GM18867 (cell line): ENCODE measurements at regions not wholly inside any gene's neighbourhood (a gene's known extent, or its start where the extent isn't known, plus 50 kb on each side); places are given as distances from the start of the nearest gene placed in this dataset.
"Not testable (repeated sequence)": the region's sequence is repeated elsewhere in the genome, so short reads cannot be mapped to it uniquely, and the experiment has no call there.

Experiments
- ATAC-seq: cut with Tn5 transposase; IDR thresholded peaks from one replicate; pipeline ENCODE4 v1.9.1; 2021; ENCODE audit warnings: mild to moderate bottlenecking, moderate library complexity; ENCODE audit not compliant: unreplicated experiment

DNA sequence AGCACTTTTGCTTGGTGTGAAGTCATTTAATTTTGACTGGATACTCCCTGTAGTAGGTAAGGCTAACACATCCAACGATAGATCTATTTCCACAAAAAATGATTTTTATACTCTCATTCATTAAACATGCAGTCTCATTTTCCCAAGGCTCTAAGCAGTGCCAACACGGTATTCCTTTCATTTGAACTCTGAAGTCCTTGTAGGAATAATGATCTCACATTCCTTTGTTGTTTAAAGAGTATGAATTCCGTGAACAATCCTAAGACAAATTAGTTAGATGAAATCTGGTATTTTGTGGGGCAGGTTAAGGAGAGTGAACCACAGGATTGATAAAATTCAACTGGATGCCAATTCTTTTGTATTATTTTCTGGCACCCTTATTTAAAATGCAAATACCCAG lies 66.6 kb downstream of the LACC1 start:
- no peak for ATAC-seq

DNA sequence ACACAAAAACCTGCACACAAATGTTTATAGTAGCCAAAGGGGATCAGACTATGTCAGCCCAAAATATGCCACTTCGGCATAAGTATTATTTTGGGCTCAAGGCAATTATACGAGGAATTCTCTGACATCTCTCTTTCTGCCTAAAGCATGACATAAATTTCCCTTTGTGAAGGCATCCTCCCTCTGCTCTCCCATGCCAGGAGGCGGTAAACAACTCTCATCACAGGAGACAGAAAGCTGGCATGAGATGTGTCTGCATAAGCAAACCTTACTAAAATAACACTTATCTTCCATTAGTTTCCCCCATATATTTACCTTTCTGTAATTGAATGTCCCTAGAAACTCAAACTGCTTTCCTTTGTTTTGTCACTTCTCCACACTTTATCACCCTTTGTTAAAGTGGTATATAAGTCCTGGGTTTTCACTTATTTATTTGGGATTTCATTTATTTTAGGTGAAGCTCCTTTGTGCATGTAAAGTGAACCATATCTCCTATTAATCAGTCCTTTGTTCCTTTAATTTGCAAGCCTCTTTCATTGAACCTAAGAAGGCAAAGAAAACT lies 68.3 kb downstream of the LACC1 start:
- ATAC-seq: no peak

DNA sequence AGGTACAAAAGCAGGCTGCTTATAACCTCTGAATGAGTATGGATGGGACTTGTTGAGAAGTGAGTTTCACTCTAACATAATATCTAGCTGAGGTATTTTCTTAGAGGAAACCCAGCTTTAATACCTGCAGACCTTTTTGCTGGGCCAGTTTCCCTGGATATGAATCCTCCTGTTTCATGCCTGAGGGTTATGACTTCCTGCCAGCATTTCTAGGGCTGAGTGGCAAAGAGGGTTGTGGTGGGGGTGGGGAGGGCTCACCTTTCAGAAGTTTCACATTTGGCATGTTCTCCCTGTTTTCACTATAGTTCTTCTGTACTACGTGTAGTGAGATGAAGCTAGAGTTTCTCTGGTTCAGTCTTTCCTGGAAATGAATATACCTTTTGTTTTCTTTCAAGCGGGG lies 73.7 kb downstream of the LACC1 start:
- no peak for ATAC-seq

DNA sequence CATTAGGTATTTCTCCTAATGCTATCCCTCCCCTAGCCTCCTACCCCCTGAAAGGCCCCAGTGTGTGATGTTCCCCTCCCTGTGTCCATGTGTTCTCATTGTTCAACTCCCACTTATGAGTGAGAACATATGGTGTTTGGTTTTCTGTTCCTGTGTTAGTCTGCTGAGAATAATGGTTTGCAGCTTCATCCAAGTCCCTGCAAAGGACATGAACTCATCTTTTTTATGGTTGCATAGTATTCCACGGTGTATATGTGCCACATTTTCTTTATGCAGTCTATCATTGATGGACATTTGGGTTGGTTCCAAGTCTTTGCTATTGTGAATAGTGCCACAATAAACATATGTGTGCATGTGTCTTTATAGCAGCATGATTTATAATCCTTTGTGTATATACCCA lies 77.3 kb downstream of the LACC1 start:
- not testable (repeated sequence) for ATAC-seq

DNA sequence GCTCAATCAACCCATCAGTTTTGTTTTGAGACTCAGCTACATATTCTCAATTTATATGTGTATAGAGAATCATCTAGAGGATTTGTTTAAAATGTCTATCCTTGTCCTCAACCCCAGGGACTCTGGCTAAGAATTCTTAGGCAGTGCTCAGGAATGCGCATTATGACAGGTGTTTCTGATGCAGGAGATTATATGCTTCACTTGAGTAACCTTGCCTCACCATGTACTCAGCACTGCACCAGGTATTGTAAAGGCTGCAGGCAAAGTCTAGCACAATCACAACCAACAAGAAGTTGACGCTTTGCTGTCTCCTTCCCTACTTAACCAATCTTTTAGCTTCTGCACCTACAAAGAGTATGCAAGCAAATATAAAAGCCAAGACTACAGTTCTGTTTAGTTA lies 79.6 kb downstream of the LACC1 start:
- no peak for ATAC-seq

DNA sequence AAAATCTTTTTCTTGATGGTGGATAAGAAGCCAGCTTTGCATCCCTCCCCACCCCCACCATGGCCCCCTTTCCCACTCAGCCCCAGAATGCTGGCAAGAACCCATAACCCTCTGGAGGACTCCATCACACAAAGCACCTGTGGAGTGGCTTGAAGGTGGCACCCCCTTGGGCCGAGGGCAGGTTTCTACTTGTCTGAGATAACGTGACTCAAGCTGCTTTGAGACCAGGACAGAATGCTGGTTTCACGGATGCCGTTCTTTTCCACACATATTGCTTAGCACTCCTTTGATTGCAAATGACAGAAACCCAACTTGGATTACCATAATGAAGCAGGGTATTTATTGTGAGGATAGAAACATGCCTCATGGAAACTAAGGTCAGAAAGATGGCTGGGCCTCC lies 82.2 kb downstream of the LACC1 start:
- ATAC-seq: no peak

DNA sequence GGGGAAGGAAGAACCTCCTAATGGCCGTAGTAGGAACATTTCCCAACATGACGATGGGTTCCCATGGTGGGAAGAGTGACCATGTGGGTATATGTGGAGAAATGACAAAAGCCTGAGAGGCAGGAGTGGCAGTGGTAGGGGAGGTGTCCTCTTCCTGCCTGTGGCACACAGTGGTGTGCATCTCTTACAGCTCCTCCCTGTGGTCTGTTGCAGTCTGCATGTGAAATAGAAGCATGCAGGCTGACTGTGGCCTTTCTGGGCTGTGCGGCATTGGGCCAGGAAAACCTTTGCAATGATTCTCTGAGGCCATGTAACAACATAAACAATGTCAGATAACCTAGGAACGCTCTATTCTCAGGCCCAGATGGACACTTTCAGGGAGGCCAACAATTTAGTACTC lies 84.0 kb downstream of the LACC1 start:
- ATAC-seq: no peak

DNA sequence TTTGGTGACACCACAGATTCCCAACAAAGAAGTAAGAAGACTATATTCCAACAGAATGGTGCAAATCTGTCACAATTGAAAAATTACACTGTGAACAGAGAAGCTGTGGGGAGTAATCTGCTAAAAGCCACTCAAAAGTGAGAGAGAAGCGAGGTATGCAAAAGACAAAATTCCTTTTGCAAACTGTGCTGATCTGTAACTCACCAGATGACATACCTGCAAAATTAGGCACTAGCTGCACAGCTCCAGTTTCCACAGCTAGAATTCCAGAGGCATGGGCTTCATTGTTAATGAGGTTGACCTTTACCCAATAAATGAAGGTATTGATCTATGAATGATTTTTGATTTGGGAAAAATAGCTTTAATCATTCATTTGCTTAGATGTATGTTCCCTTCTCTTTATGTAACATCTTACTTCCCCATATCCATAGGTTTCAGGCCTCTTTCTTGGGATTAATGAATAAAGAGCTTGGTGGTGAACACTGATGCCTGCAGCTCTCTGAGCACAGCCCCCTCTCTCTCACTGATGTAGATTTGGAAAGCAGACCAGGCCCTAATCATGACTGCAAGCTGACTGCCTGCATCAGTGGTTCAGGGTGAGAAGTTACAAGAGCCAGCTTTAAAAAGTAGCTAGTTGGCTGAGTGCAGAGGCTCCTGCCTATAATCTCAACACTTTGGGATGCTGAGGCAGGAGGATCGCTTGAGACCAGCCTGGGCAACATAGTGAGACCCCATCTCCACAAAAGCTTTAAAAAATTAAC lies 85.2 kb downstream of the LACC1 start:
- no peak for ATAC-seq

DNA sequence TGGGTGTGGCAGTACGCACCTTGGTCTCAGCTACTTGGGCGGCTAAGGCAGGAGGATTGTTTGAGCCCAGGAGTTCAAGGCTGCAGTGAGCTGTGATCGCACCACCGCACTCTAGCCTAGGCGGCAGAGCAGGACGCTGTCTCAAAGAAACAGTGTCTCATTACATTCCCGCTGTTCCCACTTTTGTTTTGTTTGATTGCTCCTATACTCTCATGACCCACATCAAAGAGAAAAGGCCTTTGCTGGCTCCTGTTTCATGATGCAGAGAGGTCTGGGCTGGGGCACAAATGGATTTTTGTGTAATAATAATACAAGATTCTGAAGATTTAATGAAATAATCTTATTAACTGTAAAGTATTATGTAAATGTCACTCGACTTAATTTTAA lies 85.7 kb downstream of the LACC1 start:
- no peak for ATAC-seq

DNA sequence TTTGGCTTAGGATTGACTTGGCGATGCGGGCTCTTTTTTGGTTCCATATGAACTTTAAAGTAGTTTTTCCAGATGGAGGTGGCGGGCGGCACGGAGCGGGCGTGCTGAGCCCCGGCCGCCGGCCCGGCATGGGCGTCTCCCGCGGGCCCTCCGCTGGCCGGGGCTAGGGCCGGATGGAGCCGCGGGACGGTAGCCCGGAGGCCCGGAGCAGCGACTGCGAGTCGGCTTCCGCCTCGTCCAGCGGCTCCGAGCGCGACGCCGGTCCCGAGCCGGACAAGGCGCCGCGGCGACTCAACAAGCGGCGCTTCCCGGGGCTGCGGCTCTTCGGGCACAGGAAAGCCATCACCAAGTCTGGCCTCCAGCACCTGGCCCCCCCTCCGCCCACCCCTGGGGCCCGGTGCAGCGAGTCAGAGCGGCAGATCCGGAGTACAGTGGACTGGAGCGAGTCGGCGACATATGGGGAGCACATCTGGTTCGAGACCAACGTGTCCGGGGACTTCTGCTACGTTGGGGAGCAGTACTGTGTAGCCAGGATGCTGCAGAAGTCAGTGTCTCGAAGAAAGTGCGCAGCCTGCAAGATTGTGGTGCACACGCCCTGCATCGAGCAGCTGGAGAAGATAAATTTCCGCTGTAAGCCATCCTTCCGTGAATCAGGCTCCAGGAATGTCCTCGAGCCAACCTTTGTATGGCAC lies 88.7 kb downstream of the LACC1 start:
- ATAC-seq: not testable (repeated sequence)

DNA sequence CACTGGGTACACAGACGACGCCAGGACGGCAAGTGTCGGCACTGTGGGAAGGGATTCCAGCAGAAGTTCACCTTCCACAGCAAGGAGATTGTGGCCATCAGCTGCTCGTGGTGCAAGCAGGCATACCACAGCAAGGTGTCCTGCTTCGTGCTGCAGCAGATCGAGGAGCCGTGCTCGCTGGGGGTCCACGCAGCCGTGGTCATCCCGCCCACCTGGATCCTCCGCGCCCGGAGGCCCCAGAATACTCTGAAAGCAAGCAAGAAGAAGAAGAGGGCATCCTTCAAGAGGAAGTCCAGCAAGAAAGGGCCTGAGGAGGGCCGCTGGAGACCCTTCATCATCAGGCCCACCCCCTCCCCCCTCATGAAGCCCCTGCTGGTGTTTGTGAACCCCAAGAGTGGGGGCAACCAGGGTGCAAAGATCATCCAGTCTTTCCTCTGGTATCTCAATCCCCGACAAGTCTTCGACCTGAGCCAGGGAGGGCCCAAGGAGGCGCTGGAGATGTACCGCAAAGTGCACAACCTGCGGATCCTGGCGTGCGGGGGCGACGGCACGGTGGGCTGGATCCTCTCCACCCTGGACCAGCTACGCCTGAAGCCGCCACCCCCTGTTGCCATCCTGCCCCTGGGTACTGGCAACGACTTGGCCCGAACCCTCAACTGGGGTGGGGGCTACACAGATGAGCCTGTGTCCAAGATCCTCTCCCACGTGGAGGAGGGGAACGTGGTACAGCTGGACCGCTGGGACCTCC lies 89.4 kb downstream of the LACC1 start:
- not testable (repeated sequence) for ATAC-seq

DNA sequence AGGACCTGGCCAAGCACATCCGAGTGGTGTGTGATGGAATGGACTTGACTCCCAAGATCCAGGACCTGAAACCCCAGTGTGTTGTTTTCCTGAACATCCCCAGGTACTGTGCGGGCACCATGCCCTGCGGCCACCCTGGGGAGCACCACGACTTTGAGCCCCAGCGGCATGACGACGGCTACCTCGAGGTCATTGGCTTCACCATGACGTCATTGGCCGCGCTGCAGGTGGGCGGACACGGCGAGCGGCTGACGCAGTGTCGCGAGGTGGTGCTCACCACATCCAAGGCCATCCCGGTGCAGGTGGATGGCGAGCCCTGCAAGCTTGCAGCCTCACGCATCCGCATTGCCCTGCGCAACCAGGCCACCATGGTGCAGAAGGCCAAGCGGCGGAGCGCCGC lies 90.2 kb downstream of the LACC1 start:
- ATAC-seq: not testable (repeated sequence)

DNA sequence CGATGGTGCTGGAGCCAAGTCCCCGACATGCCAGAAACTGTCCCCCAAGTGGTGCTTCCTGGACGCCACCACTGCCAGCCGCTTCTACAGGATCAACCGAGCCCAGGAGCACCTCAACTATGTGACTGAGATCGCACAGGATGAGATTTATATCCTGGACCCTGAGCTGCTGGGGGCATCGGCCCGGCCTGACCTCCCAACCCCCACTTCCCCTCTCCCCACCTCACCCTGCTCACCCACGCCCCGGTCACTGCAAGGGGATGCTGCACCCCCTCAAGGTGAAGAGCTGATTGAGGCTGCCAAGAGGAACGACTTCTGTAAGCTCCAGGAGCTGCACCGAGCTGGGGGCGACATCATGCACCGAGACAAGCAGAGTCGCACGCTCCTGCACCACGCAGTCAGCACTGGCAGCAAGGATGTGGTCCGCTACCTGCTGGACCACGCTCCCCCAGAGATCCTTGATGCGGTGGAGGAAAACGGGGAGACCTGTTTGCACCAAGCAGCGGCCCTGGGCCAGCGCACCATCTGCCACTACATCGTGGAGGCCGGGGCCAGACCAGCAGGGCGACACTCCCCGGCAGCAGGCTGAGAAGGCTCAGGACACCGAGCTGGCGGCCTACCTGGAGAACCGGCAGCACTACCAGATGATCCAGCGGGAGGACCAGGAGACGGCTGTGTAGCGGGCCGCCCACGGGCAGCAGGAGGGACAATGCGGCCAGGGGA lies 91.0 kb downstream of the LACC1 start:
- not testable (repeated sequence) for ATAC-seq

DNA sequence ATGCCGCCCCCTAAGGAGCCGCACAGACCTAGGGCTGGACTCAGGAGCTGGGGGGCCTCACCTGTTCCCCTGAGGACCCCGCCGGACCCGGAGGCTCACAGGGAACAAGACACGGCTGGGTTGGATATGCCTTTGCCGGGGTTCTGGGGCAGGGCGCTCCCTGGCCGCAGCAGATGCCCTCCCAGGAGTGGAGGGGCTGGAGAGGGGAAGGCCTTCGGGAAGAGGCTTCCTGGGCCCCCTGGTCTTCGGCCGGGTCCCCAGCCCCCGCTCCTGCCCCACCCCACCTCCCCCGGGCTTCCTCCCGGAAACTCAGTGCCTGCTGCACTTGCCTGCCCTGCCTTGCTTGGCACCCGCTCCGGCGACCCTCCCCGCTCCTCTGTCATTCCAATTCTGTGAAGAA lies 91.6 kb downstream of the LACC1 start:
- not testable (repeated sequence) for ATAC-seq

DNA sequence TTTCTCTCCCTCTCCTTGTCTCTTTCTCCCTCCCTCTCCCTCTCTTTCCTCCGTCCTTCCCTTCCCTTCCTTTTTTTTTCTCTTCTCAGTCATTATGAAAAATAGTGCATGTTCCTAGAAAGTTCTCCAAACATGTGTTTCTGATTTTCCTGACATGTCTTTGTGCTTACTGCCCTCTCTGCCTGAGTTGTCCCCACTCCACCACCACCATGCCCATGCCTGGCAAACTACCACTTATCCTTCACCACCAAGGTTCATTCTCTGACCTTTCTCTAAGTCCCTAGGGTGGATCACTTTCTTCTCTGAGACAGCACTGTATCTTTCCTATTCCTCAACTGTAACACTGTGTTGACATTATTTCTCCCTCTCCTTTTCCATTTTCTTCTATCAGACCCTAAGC lies 98.2 kb downstream of the LACC1 start:
- no peak for ATAC-seq

DNA sequence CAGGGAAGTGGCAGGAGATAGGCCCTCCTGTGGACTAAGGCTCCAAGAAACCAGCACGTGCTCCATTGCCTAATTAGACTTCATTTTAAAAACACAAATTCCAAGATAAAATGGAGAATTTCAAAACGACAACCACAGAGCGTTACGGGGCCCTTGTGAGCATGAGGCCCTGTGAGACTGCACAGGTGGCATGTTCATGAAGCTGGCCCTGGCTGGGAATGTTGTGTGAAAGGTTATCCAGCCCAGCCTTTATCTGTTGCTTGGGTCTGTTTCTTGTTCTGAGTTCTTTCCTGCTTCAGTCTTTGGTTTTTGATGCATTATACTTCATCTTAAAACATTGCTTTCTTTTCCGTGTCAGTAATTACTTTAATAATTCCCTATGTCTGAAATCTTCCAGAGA lies 99.0 kb downstream of the LACC1 start:
- no peak for ATAC-seq

DNA sequence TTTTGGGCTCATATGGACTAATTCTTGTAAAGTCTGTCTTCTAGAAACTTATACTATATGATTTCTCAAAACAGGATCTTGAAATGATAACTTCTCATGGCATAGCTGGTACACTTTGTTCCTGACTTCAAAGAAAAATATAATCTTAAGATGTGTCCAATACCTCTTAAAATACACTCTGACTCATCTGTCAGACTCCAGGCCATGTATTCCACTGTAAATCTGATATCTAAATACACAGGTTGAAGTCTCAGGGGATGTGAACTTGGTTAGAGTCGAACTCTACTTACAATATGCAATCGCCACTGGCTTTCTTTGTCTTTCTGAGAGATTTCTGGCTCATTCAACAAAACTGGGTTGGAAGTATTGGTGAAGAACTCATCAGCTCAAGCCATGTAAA lies 99.8 kb downstream of the LACC1 start:
- no peak for ATAC-seq

DNA sequence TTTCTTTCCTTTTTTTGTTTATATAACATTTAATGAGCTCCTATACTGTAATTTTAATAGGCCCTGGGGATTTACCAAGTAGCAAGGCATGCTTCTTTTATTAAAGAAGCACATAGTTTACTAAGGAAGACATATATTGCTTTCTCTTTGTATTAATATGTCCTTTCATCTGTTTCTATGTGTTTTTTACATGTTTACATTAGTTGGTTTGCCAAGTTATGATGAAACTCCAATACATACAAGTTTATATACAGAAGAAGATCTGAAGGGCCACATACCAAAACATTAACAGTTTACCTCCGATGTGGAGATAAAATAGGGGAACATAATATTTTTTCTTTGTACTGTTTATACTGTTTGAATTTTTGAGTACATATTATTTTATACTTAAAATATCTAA lies 100.9 kb downstream of the LACC1 start:
- no peak for ATAC-seq

DNA sequence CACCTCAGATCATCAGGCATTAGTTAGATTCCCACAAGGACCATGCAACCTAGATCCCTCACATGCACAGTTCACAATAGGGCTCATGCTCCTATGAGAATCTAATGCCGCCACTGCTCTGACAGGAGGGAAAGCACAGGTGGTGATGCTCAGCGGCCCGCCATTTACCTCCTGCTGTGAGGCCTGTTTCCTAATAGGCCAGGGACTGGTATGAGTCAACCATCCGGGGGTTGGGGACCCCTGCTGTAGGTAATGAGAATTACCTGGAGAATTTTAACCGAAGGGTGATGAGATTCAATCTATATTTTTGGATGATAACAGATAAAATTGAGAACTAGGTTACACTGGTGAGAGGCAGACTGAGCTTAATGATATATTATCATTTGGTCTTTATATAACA lies 101.4 kb downstream of the LACC1 start:
- ATAC-seq: no peak

DNA sequence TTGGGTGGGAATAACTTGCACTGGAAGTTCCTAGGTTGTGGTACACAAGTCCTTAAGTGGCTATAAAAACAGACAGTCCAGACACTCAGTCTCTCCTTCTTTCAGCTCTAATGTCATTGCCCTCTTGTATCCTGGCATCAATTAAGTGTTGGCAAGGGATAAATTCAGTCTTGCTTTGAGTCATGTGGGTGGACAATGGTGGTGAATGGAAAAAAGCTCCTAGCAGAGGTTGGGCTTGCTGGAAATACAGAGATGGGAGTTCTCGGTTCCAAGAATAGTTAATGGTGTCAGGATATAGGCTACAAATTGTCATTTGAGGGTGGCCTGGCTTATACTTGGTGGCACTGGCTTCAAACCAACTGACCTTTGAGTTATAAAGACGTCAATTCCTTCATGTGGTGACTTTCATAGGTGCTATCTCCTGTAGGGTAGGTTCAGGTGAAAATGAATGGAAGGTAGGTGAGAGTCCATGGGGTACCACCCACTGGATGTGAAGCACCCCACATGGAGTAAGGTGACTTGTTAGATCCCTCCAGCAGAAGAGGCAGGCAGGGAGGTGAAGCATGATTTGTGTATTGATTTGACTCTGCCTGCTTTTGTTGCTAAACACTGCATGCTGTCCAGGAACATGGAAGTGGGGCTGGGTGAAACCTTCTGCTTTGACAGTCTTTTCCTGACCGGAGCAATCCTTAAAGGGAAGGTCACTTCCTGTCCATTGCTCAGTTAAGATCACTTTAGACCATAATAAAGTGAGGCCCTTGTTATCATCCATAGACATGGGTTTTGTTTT lies 102.0 kb downstream of the LACC1 start:
- no peak for ATAC-seq
